ENCODE measurements at regions not wholly inside any gene's neighbourhood (a gene's known extent, or its start where the extent isn't known, plus 50 kb on each side); places are given as distances from the start of the nearest gene placed in this dataset.

- H3K27me3 ChIP-seq (replicated peaks; ENCODE audit: control insufficient read depth, insufficient read depth, low read length) = no peaks in the 10 kb centered on the region
- Mint-ChIP-seq H3K27ac (ENCODE audit: unreplicated experiment) (no peak overlapping the region), H3K36me3 (ENCODE audit: insufficient read depth, unreplicated experiment) (no peaks in the 10 kb centered on the region), H3K9me3 (ENCODE audit: unreplicated experiment) (no peaks in the 10 kb centered on the region), H3K4me1 (ENCODE audit: low read depth, unreplicated experiment) (no peaks in the 10 kb centered on the region), H3K4me3 (ENCODE audit: unreplicated experiment) (no peak overlapping the region), H3K27me3 (ENCODE audit: insufficient read depth, unreplicated experiment) (peaks cover 20% of the 10 kb centered on the region)
- no peak overlapping the region for H3K4me3 ChIP-seq (ENCODE audit: low read depth, low read length)
- DNase-seq = no peak
- no peaks in the 10 kb centered on the region for H3K36me3 ChIP-seq (ENCODE audit: control insufficient read depth, insufficient read depth, low read length)
- TF ChIP-seq CTCF (IDR thresholded peaks at IDR 0.05; ENCODE audit: insufficient read depth in 1 of 2, low read depth in 1 of 2, low read length in 1 of 2, severe bottlenecking in 1 of 2, unreplicated experiment in 1 of 2) = no peak
- ChIA-PET CTCF (no interaction called here), POLR2A (no interaction called here)
- intact Hi-C loops (cut with micrococcal nuclease; ENCODE audit: unreplicated experiment) = no loop called here
- H3K9me3 ChIP-seq = no peaks in the 10 kb centered on the region
- no peaks in the 10 kb centered on the region for H3K4me1 ChIP-seq
- no TSS peak for BruUV-seq (replicated peaks)
These were observed 121.2 kb downstream of the TXNL1 start for GRCh38 chr18:56517196-56517595.

- H3K36me3 ChIP-seq (ENCODE audit: control insufficient read depth, insufficient read depth, low read length) = no peaks in the 10 kb centered on the region
- no peak for TF ChIP-seq CTCF (IDR thresholded peaks at IDR 0.05; ENCODE audit: insufficient read depth in 1 of 2, low read depth in 1 of 2, low read length in 1 of 2, severe bottlenecking in 1 of 2, unreplicated experiment in 1 of 2)
- CTCF ChIA-PET = no interaction called here
- POLR2A ChIA-PET = no interaction called here
- Mint-ChIP-seq H3K27ac (ENCODE audit: unreplicated experiment) (no peak overlapping the region), H3K9me3 (ENCODE audit: unreplicated experiment) (no peaks in the 10 kb centered on the region), H3K36me3 (ENCODE audit: insufficient read depth, unreplicated experiment) (no peaks in the 10 kb centered on the region), H3K4me1 (ENCODE audit: low read depth, unreplicated experiment) (no peaks in the 10 kb centered on the region), H3K27me3 (ENCODE audit: insufficient read depth, unreplicated experiment) (peaks cover 20% of the 10 kb centered on the region), H3K4me3 (ENCODE audit: unreplicated experiment) (no peak overlapping the region)
- H3K4me1 ChIP-seq = no peaks in the 10 kb centered on the region
- BruUV-seq (replicated peaks) = no TSS peak
- no peaks in the 10 kb centered on the region for H3K9me3 ChIP-seq
- no peak overlapping the region for H3K4me3 ChIP-seq (ENCODE audit: low read depth, low read length)
- DNase-seq = no peak
- no peaks in the 10 kb centered on the region for H3K27me3 ChIP-seq (replicated peaks; ENCODE audit: control insufficient read depth, insufficient read depth, low read length)
- intact Hi-C loops (cut with micrococcal nuclease; ENCODE audit: unreplicated experiment) = no loop called here
These were observed 121.6 kb downstream of the TXNL1 start for GRCh38 chr18:56516789-56517188.

- H3K27ac Mint-ChIP-seq (ENCODE audit: unreplicated experiment) = no peak overlapping the region
- CTCF ChIA-PET = no interaction called here
- intact Hi-C loops (cut with micrococcal nuclease; ENCODE audit: unreplicated experiment) = no loop called here
- no peaks in the 10 kb centered on the region for H3K9me3 Mint-ChIP-seq (ENCODE audit: unreplicated experiment)
- POLR2A ChIA-PET = no interaction called here
- TF ChIP-seq CTCF (IDR thresholded peaks at IDR 0.05; ENCODE audit: insufficient read depth in 1 of 2, low read depth in 1 of 2, low read length in 1 of 2, severe bottlenecking in 1 of 2, unreplicated experiment in 1 of 2) = no peak
- Histone ChIP-seq H3K27me3 (replicated peaks; ENCODE audit: control insufficient read depth, insufficient read depth, low read length) (no peaks in the 10 kb centered on the region), H3K4me1 (no peaks in the 10 kb centered on the region), H3K4me3 (ENCODE audit: low read depth, low read length) (no peak overlapping the region), H3K36me3 (ENCODE audit: control insufficient read depth, insufficient read depth, low read length) (no peaks in the 10 kb centered on the region), H3K9me3 (no peaks in the 10 kb centered on the region)
- no TSS peak for BruUV-seq (replicated peaks)
- DNase-seq = no peak
- H3K36me3 Mint-ChIP-seq (ENCODE audit: insufficient read depth, unreplicated experiment) = no peaks in the 10 kb centered on the region
- no peak overlapping the region for H3K4me3 Mint-ChIP-seq (ENCODE audit: unreplicated experiment)
- peaks cover 20% of the 10 kb centered on the region for H3K27me3 Mint-ChIP-seq (ENCODE audit: insufficient read depth, unreplicated experiment)
- H3K4me1 Mint-ChIP-seq (ENCODE audit: low read depth, unreplicated experiment) = no peaks in the 10 kb centered on the region
These were observed 122.9 kb downstream of the TXNL1 start for GRCh38 chr18:56515522-56515921.

All from Caco-2 (cell line).